Pancreas (tissue), 10 donors: ENCODE measurements at regions not wholly inside any gene's neighbourhood (a gene's known extent, or its start where the extent isn't known, plus 50 kb on each side); places are given as distances from the start of the nearest gene placed in this dataset.

Source experiments
- ATAC-seq, 4 donors: fragments of 200-7000 bp; cut with Tn5 transposase; one replicate each; pipeline versions ENCODE4 v1.8.0 to v1.9.1; 2020; ENCODE audit warnings: mild to moderate bottlenecking in 4 of 4, moderate library complexity in 4 of 4
- DNase-seq, 6 donors: peaks; one replicate each; pipeline ENCODE4 v3.0.0-alpha.2; 2020
- FAIRE-seq: peaks from 2 replicates; lab custom pipeline; 2012; peaks lifted over from hg19 to GRCh38; lab: Jason Lieb, UNC
- H3K27ac ChIP-seq, 4 donors: fragments of 200-600 bp; sonication (generic); 1 replicate in 3 of 4; 2 replicates in 1 of 4; pipeline versions ENCODE4 v1.5.0 to v1.8.0; 2020
- H3K27me3 ChIP-seq, 4 donors: fragments of 200-600 bp; one replicate each; pipeline ENCODE4 v1.8.0; 2021
- H3K36me3 ChIP-seq, 3 donors: fragments of 200-600 bp; sonication (generic) in 1 of 3; one replicate each; pipeline versions ENCODE4 v1.5.0 to v1.8.0; 2020 to 2021
- H3K4me1 ChIP-seq, 3 donors: fragments of 200-600 bp; one replicate each; pipeline ENCODE4 v1.8.0; 2021
- H3K4me3 ChIP-seq, 4 donors: fragments of 200-600 bp; sonication (generic) in 2 of 4; one replicate each; pipeline versions ENCODE4 v1.5.0 to v1.8.0; 2020 to 2021
- H3K9me3 ChIP-seq, 4 donors: fragments of 200-600 bp; one replicate each; pipeline ENCODE4 v1.8.0; 2021
- CTCF ChIP-seq, 4 donors: fragments of 200-600 bp; sonication (generic) in 3 of 4; IDR thresholded peaks; one replicate each; pipeline versions ENCODE4 v1.5.0 to v1.8.0; 2021; ENCODE audit warnings: antibody characterized with exemption in 4 of 4
- WGBS, 2 donors: extraction: QIAGEN DNeasy Blood & Tissue Kit; methylation state at CpG; one replicate each; pipeline ENCODE4 v1.1.7; 2013; 5-methylcytosine and 5-hydroxymethylcytosine counted together
- intact Hi-C, 3 donors: fragments of 100-400 bp; cut with DNase I; formaldehyde crosslinking; loops; one replicate each; pipeline versions ENCODE4 v1.11.1 to v1.14.2; 2022
- donor health status: healthy with polysubstance abuse.
- donor health status: DM: no; HTN: no; CAD: no; lungs with moderate emphysema.
- donor health status: DM: no; HTN: no; CAD: no.
- donor health status: control.
- donor health status: control.
- donor health status: Bipolar disorder and iron deficiency.
- donor health status: DM: yes; HTN: yes; CAD: no.
- donor health status: DM: no; HTN: no; CAD: no.
- donor health status: DM: no; HTN: no; CAD: no.
- donor health status: DM: yes; HTN: yes; CAD: no.

- 55 to 73% methylated on average over 2 of the region's 2 CpGs for WGBS, 2 donors
- DNase-seq (no peak), ATAC-seq (no peak), FAIRE-seq (no peak)
- intact Hi-C loops, result no loop called here
- H3K27me3 ChIP-seq, result no peaks in the 10 kb centered on the region
- no peaks in the 10 kb centered on the region for H3K36me3 ChIP-seq
- H3K27ac ChIP-seq, result no peak overlapping the region
- TF ChIP-seq CTCF (IDR thresholded peaks at IDR 0.05), result no peak
- H3K9me3 ChIP-seq, result no peaks in the 10 kb centered on the region
- H3K4me1 ChIP-seq, result no peaks in the 10 kb centered on the region
- H3K4me3 ChIP-seq, result no peak overlapping the region
Observed at GRCh38 chr17:37825851-37826250, 81.0 kb upstream of the HNF1B start.

GRCh38 chr17:37824534-37825485, 80.0 kb upstream of the HNF1B start:
- Histone ChIP-seq H3K36me3 (no peaks in the 10 kb centered on the region), H3K27me3 (no peaks in the 10 kb centered on the region), H3K4me1 (no peaks in the 10 kb centered on the region), H3K4me3 (no peak overlapping the region), H3K9me3 (no peaks in the 10 kb centered on the region), H3K27ac (no peak overlapping the region)
- TF ChIP-seq CTCF (IDR thresholded peaks at IDR 0.05), result no peak
- no peak for FAIRE-seq
- 68 to 74% methylated on average over 13 of the region's 13 CpGs for WGBS, 2 donors
- intact Hi-C loops, result no loop called here
- DNase-seq, result no peak
- ATAC-seq, result peak in 2 of 4 donors; percentile 31 to 71

GRCh38 chr17:37823996-37824395, 79.1 kb upstream of the HNF1B start:
- Histone ChIP-seq H3K4me3 (no peak overlapping the region), H3K36me3 (no peaks in the 10 kb centered on the region), H3K27ac (no peak overlapping the region), H3K27me3 (no peaks in the 10 kb centered on the region), H3K4me1 (no peaks in the 10 kb centered on the region), H3K9me3 (no peaks in the 10 kb centered on the region)
- intact Hi-C loops, result no loop called here
- no peak for ATAC-seq
- DNase-seq, result no peak
- FAIRE-seq, result no peak
- TF ChIP-seq CTCF (IDR thresholded peaks at IDR 0.05), result no peak

GRCh38 chr17:37820995-37821713, 76.3 kb upstream of the HNF1B start:
- no peaks in the 10 kb centered on the region for H3K9me3 ChIP-seq
- ATAC-seq (no peak), FAIRE-seq (no peak), DNase-seq (no peak)
- H3K4me3 ChIP-seq, result no peak overlapping the region
- no peaks in the 10 kb centered on the region for H3K36me3 ChIP-seq
- TF ChIP-seq CTCF (IDR thresholded peaks at IDR 0.05), result no peak
- H3K27ac ChIP-seq, result no peak overlapping the region
- WGBS, 2 donors, result 91 to 95% methylated on average over 5 of the region's 5 CpGs
- H3K4me1 ChIP-seq, result no peaks in the 10 kb centered on the region
- intact Hi-C loops, result no loop called here
- no peaks in the 10 kb centered on the region for H3K27me3 ChIP-seq
